ENCODE measurements at regions not wholly inside any gene's neighbourhood (a gene's known extent, or its start where the extent isn't known, plus 50 kb on each side); places are given as distances from the start of the nearest gene placed in this dataset.

DNA sequence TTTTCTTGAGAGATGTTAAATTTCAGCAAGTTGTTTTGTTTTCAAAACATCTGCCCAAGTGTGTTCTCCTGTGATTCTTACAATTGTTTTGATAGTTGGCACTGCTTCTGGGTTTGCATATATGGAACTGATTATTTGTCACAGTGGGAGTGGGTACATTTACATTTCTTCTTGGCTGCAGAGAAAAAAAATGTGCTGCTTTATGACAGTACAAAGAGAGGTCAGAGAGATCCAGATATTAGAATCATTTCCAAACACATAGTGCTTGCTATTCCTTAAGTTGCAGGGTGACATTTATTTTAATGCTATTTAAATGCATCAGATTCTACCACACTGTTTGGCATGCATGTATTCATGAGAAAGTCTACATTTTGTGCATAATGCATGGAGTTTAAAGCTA, 303.5 kb upstream of the MDGA2 start:
- TF ChIP-seq, protein P1, sequence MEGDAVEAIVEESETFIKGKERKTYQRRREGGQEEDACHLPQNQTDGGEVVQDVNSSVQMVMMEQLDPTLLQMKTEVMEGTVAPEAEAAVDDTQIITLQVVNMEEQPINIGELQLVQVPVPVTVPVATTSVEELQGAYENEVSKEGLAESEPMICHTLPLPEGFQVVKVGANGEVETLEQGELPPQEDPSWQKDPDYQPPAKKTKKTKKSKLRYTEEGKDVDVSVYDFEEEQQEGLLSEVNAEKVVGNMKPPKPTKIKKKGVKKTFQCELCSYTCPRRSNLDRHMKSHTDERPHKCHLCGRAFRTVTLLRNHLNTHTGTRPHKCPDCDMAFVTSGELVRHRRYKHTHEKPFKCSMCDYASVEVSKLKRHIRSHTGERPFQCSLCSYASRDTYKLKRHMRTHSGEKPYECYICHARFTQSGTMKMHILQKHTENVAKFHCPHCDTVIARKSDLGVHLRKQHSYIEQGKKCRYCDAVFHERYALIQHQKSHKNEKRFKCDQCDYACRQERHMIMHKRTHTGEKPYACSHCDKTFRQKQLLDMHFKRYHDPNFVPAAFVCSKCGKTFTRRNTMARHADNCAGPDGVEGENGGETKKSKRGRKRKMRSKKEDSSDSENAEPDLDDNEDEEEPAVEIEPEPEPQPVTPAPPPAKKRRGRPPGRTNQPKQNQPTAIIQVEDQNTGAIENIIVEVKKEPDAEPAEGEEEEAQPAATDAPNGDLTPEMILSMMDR (conservative IDR thresholded peaks at IDR 0.05) = no peak
- H3K4me1 ChIP-seq (ENCODE audit: insufficient read depth, low read length) = no peaks in the 10 kb centered on the region
- H3K36me3 Mint-ChIP-seq (ENCODE audit: insufficient read depth in 1 of 3, low read depth in 3 of 3) = no peaks in the 10 kb centered on the region

More for the DNA sequence above, 303.5 kb upstream of the MDGA2 start:
- Histone ChIP-seq H4K8ac (replicated peaks; ENCODE audit: insufficient read length, low read depth, low read length) (no peak overlapping the region), H2BK5ac (ENCODE audit: insufficient read length, low read length) (no peak overlapping the region), H2BK15ac (ENCODE audit: low read depth, low read length) (no peak overlapping the region), H3K4ac (ENCODE audit: low read depth, low read length) (no peak overlapping the region), H2BK20ac (ENCODE audit: low read depth, low read length, poor library complexity, severe bottlenecking) (no peak overlapping the region), H4K5ac (ENCODE audit: insufficient read length, low read depth, low read length) (no peak overlapping the region), H3K4me2 (ENCODE audit: insufficient read depth, insufficient read length, low read length) (no peak overlapping the region), H4K91ac (ENCODE audit: insufficient read length, low read depth, low read length) (no peak overlapping the region), H2AFZ (ENCODE audit: low read length) (no peak overlapping the region), H2BK12ac (ENCODE audit: insufficient read length, low read depth, low read length) (no peak overlapping the region), H3K79me1 (ENCODE audit: insufficient read depth, low read depth, low read length, poor library complexity, severe bottlenecking) (no peaks in the 10 kb centered on the region), H3K23me2 (ENCODE audit: insufficient read length, low read depth, low read length, poor library complexity, severe bottlenecking) (no peaks in the 10 kb centered on the region), H3K56ac (ENCODE audit: insufficient read length, low read depth, low read length) (no peak overlapping the region), H3K9ac (ENCODE audit: extremely low read depth, insufficient read length, low read length) (no peak overlapping the region), H3K79me2 (ENCODE audit: insufficient read depth, low read length) (no peaks in the 10 kb centered on the region), H3K9me3 (ENCODE audit: control insufficient read depth, low read depth, low read length) (no peaks in the 10 kb centered on the region), H3K18ac (ENCODE audit: insufficient read length, low read depth, low read length) (no peak overlapping the region), H3K23ac (ENCODE audit: insufficient read length, low read depth, low read length) (no peak overlapping the region), H4K20me1 (ENCODE audit: control insufficient read depth, insufficient read depth, insufficient read length) (no peaks in the 10 kb centered on the region), H3K14ac (ENCODE audit: insufficient read depth, low read length) (no peak overlapping the region), H3K27ac (ENCODE audit: insufficient read length, low read depth, low read length) (no peak overlapping the region), H3T11ph (ENCODE audit: low read length) (no peak overlapping the region), H2AK5ac (ENCODE audit: insufficient read length, low read length) (no peak overlapping the region), H3K27me3 (ENCODE audit: insufficient read depth, low read length) (no peaks in the 10 kb centered on the region), H2BK120ac (ENCODE audit: low read depth, low read length, poor library complexity, severe bottlenecking) (no peak overlapping the region)
- DNase-seq = no peak
- H3K27ac Mint-ChIP-seq = 0 out of 7 replicates have a peak overlapping the region, but pooled peaks of 1 of the 3 experiments have one; percentile 21
- H3K4me1 Mint-ChIP-seq = peaks cover 7 to 10% of the 10 kb centered on the region in 2 experiments
- no peaks in the 10 kb centered on the region for H3K27me3 Mint-ChIP-seq (ENCODE audit: low read depth)
- no peak overlapping the region for H3K4me3 Mint-ChIP-seq
- no peaks in the 10 kb centered on the region for H3K9me3 Mint-ChIP-seq

Measured in H9 (cell line).